Suprapubic skin (tissue), 3 donors: ENCODE measurements at regions not wholly inside any gene's neighbourhood (a gene's known extent, or its start where the extent isn't known, plus 50 kb on each side); places are given as distances from the start of the nearest gene placed in this dataset.

Experiments used
- CTCF ChIP-seq, 2 donors: fragments of 200-600 bp in 1 of 2; fragments of 450-650 bp in 1 of 2; sonication (generic) in 1 of 2; IDR thresholded peaks; one replicate each; pipeline ENCODE4 v1.5.1; 2016 to 2019; ENCODE audit warnings: antibody characterized with exemption in 2 of 2, mild to moderate bottlenecking in 1 of 2, moderate library complexity in 1 of 2
- EP300 ChIP-seq: sonication (generic); formaldehyde crosslinking; IDR thresholded peaks from one replicate; pipeline ENCODE4 v1.6.1; 2017; ENCODE audit warnings: antibody characterized with exemption

GRCh38 chr10:130634816-130635215 lies 498.6 kb downstream of the GLRX3 start:
- TF ChIP-seq CTCF (IDR thresholded peaks at IDR 0.05): no peak
- TF ChIP-seq EP300: no peak
